OCI-LY3 (cell line): ENCODE measurements at regions not wholly inside any gene's neighbourhood (a gene's known extent, or its start where the extent isn't known, plus 50 kb on each side); places are given as distances from the start of the nearest gene placed in this dataset.

Experiments used
- H2AFZ ChIP-seq: fragments of 200-600, 300-600 bp; shearing (Covaris generic); 2 replicates; pipeline ENCODE4 v1.6.0; 2014; ENCODE audit warnings: antibody characterized with exemption, low read depth, low read length
- H3K27ac ChIP-seq: fragments of 200-600, 300-600 bp; sonication (generic); 2 replicates; pipeline ENCODE4 v1.5.1; 2014; ENCODE audit warnings: mild to moderate bottlenecking, low read length, moderate library complexity, mixed read lengths
- H3K27me3 ChIP-seq: fragments of 200-600, 300-600 bp; sonication (generic); 2 replicates; pipeline ENCODE4 v1.6.1; 2014; ENCODE audit warnings: low read depth, low read length, mixed read lengths
- H3K36me3 ChIP-seq: fragments of 200-600, 300-600 bp; sonication (generic); replicated peaks from 2 replicates; pipeline ENCODE3; 2014; ENCODE audit warnings: low read depth, low read length, mixed read lengths
- H3K4me1 ChIP-seq: fragments of 300-600, 200-600 bp; sonication (generic); 2 replicates; pipeline ENCODE4 v1.6.1; 2014; ENCODE audit warnings: low read length, mixed read lengths
- H3K4me2 ChIP-seq: fragments of 200-600, 300-600 bp; sonication (generic); 2 replicates; pipeline ENCODE4 v1.6.1; 2014; ENCODE audit warnings: low read length, mixed read lengths
- H3K4me3 ChIP-seq: fragments of 300-600, 200-600 bp; sonication (generic); 2 replicates; pipeline ENCODE4 v1.5.1; 2014; ENCODE audit warnings: antibody characterized with exemption, mild to moderate bottlenecking, low read length, moderate library complexity
- H3K79me2 ChIP-seq: fragments of 300-600, 200-600 bp; shearing (Covaris generic); 2 replicates; pipeline ENCODE4 v1.6.1; 2014; ENCODE audit warnings: mild to moderate bottlenecking, low read length, mixed read lengths
- H3K9ac ChIP-seq: fragments of 300-600, 200-600 bp; shearing (Covaris generic); 2 replicates; pipeline ENCODE4 v1.6.0; 2014; ENCODE audit warnings: mild to moderate bottlenecking, low read length, moderate library complexity
- H3K9me3 ChIP-seq: fragments of 200-600, 300-600 bp; shearing (Covaris generic); 2 replicates; pipeline ENCODE4 v1.6.1; 2014; ENCODE audit warnings: low read length, mixed read lengths; ENCODE audit not compliant: insufficient read depth
- H4K20me1 ChIP-seq: fragments of 200-600, 300-600 bp; sonication (generic); 2 replicates; pipeline ENCODE4 v1.6.1; 2016; ENCODE audit warnings: low read length, mixed read lengths; ENCODE audit not compliant: insufficient read depth
- EZH2phosphoT487 ChIP-seq: fragments of 200-600 bp; shearing (Covaris generic); IDR thresholded peaks from 2 replicates; pipeline ENCODE4 v1.6.1; 2018; ENCODE audit warnings: antibody characterized with exemption, mixed run types, low read depth
- TF ChIP-seq, protein P1 (sequence below): fragments of 200-600, 300-600 bp; sonication (generic); IDR thresholded peaks from 2 replicates; pipeline ENCODE4 v1.5.1; 2014; ENCODE audit warnings: antibody characterized with exemption, low read length, low read depth

DNA sequence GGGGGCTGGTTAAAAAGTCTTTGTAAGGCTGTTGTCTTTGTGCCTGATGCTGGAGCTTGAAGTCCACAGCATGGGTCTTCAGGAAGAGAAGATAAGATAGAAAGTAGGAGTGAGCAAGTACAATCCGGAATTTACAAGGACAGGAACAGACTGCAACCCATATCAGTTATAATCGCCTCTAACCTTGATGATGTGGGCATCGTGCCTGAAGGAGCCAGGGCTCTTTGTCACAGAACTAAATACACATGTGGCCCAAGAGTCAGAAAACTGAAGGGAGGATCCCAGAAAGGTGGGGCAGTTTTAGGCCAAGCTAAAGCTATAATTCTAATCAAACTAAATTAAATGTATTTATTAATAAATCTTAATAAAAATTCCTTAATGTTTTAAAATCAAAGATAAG lies 132.2 kb downstream of the TMCO5A start:
- Histone ChIP-seq H3K79me2 (no peaks in the 10 kb centered on the region), H3K27ac (no peak overlapping the region), H3K9ac (no peak overlapping the region), H3K4me1 (peaks cover 47% of the 10 kb centered on the region), H2AFZ (no peak overlapping the region), H3K36me3 (no peaks in the 10 kb centered on the region), H3K4me2 (no peak overlapping the region), H3K27me3 (no peaks in the 10 kb centered on the region), H4K20me1 (no peaks in the 10 kb centered on the region), H3K9me3 (no peaks in the 10 kb centered on the region), H3K4me3 (no peak overlapping the region)
- no peak for TF ChIP-seq EZH2phosphoT487
- TF ChIP-seq, protein P1, sequence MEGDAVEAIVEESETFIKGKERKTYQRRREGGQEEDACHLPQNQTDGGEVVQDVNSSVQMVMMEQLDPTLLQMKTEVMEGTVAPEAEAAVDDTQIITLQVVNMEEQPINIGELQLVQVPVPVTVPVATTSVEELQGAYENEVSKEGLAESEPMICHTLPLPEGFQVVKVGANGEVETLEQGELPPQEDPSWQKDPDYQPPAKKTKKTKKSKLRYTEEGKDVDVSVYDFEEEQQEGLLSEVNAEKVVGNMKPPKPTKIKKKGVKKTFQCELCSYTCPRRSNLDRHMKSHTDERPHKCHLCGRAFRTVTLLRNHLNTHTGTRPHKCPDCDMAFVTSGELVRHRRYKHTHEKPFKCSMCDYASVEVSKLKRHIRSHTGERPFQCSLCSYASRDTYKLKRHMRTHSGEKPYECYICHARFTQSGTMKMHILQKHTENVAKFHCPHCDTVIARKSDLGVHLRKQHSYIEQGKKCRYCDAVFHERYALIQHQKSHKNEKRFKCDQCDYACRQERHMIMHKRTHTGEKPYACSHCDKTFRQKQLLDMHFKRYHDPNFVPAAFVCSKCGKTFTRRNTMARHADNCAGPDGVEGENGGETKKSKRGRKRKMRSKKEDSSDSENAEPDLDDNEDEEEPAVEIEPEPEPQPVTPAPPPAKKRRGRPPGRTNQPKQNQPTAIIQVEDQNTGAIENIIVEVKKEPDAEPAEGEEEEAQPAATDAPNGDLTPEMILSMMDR, result no peak

DNA sequence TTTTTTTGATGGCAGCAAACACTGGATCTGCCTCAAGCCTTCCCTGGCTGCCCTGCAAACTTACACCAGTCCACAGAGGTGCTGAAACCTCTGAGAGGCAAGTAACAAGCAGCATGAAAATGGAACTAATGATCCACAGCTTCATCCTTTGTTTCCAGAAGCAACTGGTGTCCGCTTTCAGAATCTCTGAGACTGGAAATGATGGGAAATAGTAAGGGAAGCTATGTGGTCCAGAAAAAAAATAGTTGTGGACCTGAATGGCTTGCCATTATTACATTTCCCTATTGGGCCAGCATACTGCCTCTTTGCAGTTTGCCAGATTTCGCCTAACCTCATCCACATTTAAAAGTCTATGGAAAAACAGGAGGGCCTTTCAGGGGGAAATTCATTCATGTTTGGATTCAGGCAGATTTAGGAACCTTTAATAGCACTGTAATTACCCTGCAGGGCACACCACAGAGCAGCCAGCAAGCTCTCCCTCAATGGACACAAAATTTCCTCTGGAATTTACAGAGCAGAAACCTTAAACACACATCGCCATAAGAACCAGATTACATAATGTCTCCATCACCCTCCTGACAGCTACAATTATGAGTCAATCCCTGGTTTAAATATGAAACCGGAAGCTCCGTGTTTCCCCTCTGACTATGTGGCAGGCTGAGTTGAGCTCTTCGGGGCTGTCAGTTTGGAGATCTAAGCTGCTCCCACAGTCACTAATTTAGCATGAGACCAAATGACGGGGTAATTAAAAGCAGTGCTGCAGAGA lies 134.4 kb downstream of the TMCO5A start:
- Histone ChIP-seq H4K20me1 (no peaks in the 10 kb centered on the region), H3K4me1 (peaks cover 53% of the 10 kb centered on the region), H3K4me2 (peak overlapping the region; percentile 66), H3K27ac (peak overlapping the region; percentile 38), H2AFZ (no peak overlapping the region), H3K9me3 (no peaks in the 10 kb centered on the region), H3K9ac (peak overlapping the region; percentile 40; the same call in 1 of the 2 replicates), H3K36me3 (no peaks in the 10 kb centered on the region), H3K79me2 (no peaks in the 10 kb centered on the region), H3K4me3 (peak overlapping the region; percentile 50), H3K27me3 (no peaks in the 10 kb centered on the region)
- TF ChIP-seq EZH2phosphoT487, result no peak
- TF ChIP-seq, protein P1, result no peak

DNA sequence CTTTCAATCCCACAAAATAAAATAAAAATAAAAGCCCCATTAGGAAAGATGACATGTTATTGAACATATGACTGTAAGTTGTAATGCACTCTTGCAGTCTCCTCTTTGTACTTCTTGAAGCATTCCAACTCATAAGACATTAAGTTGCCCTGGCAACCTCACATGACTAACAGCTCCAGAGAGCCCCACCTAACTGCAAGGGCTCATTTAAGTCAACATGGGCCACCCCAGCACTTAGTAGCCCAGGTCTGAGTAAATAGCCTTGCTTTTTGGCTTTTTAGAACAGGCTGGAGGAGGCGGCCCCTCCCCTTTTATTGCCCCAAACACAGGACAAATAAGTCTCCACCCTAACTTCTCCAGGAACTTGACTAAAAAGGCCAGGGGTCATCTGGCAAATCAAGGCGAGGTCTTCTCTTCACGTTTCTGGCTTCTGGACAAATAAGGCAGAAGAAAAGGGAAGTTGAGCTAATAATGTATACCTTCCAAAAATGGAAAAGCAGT lies 135.1 kb downstream of the TMCO5A start:
- no peak overlapping the region for H2AFZ ChIP-seq

DNA sequence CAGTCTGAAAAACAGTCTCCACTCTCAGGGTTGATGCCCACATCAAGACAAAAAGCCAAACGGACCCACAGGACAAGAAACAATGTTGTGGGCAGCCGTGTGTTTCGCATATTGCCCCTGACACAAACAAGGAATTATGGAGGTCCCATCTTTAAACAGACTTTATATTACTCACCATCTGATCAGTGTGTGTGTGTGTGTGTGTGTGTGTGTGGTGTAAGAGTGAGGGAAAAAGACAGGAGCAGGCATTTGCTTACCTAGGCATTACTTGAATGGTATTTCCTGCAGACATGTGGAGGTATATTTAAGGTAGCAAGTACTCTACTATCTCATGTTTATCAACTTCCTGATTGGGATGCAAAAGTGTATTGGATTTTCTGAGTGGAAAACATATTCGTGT lies 136.3 kb downstream of the TMCO5A start:
- H2AFZ ChIP-seq, result no peak overlapping the region
- no peak overlapping the region for H3K27ac ChIP-seq
- H3K4me3 ChIP-seq, result no peak overlapping the region
- TF ChIP-seq, protein P1, result no peak
- TF ChIP-seq EZH2phosphoT487, result no peak
- no peak overlapping the region for H3K9ac ChIP-seq
- peaks cover 51% of the 10 kb centered on the region for H3K4me1 ChIP-seq
- H3K79me2 ChIP-seq, result no peaks in the 10 kb centered on the region
- H3K9me3 ChIP-seq, result no peaks in the 10 kb centered on the region
- no peaks in the 10 kb centered on the region for H3K36me3 ChIP-seq
- no peaks in the 10 kb centered on the region for H4K20me1 ChIP-seq
- H3K4me2 ChIP-seq, result no peak overlapping the region
- no peaks in the 10 kb centered on the region for H3K27me3 ChIP-seq

More for the DNA sequence above, 135.1 kb downstream of the TMCO5A start:
- Histone ChIP-seq H3K4me1 (peaks cover 56% of the 10 kb centered on the region), H3K4me3 (peak overlapping the region; percentile 50), H3K27me3 (no peaks in the 10 kb centered on the region), H3K27ac (peak overlapping the region; percentile 38), H3K4me2 (peak overlapping the region; percentile 66), H4K20me1 (no peaks in the 10 kb centered on the region), H3K9ac (peak overlapping the region; percentile 40; the same call in 1 of the 2 replicates), H3K36me3 (no peaks in the 10 kb centered on the region), H3K79me2 (no peaks in the 10 kb centered on the region), H3K9me3 (no peaks in the 10 kb centered on the region)
- TF ChIP-seq, protein P1, result no peak
- no peak for TF ChIP-seq EZH2phosphoT487
